ENCODE measurements at regions not wholly inside any gene's neighbourhood (a gene's known extent, or its start where the extent isn't known, plus 50 kb on each side); places are given as distances from the start of the nearest gene placed in this dataset.

- no peaks in the 10 kb centered on the region for H3K9me3 Mint-ChIP-seq (ENCODE audit: unreplicated experiment)
- Histone ChIP-seq H3K36me3 (ENCODE audit: insufficient read depth, low read length) (no peaks in the 10 kb centered on the region), H3K27me3 (ENCODE audit: insufficient read depth, low read length) (no peaks in the 10 kb centered on the region), H3K4me1 (ENCODE audit: insufficient read depth, low read length) (no peaks in the 10 kb centered on the region), H3K27ac (ENCODE audit: low read depth, low read length) (no peak overlapping the region), H3K9ac (ENCODE audit: low read length) (no peak overlapping the region), H4K20me1 (ENCODE audit: insufficient read depth, low read length) (no peaks in the 10 kb centered on the region), H3K79me2 (ENCODE audit: insufficient read depth, low read length) (no peaks in the 10 kb centered on the region), H3K4me2 (ENCODE audit: low read length) (no peak overlapping the region), H3K9me3 (ENCODE audit: insufficient read depth, low read depth, low read length) (no peaks in the 10 kb centered on the region), H2AFZ (ENCODE audit: low read depth, low read length) (no peak overlapping the region), H3K4me3 (ENCODE audit: insufficient read depth, low read depth, low read length) (no peak overlapping the region)
- FAIRE-seq (peak; percentile 96), DNase-seq (ENCODE audit: low read depth) (no peak)
- TF ChIP-seq EZH2 (IDR thresholded peaks at IDR 0.05; ENCODE audit: insufficient read depth, low read length) (no peak), CTCF (IDR thresholded peaks at IDR 0.05; ENCODE audit: insufficient read depth, low read depth, low read length) (no peak)
- no peak overlapping the region for H3K27ac Mint-ChIP-seq (ENCODE audit: unreplicated experiment)
- H3K27me3 Mint-ChIP-seq (ENCODE audit: low read depth, unreplicated experiment): no peaks in the 10 kb centered on the region
- no peak overlapping the region for H3K4me3 Mint-ChIP-seq (ENCODE audit: unreplicated experiment)
- H3K4me1 Mint-ChIP-seq (ENCODE audit: low read depth, unreplicated experiment): no peaks in the 10 kb centered on the region
- H3K36me3 Mint-ChIP-seq (ENCODE audit: low read depth, unreplicated experiment): no peaks in the 10 kb centered on the region
These were observed 109.8 kb upstream of the HDX start for GRCh38 chrX:84611843-84612636.

GRCh38 chrX:84634201-84634782 lies 132.0 kb upstream of the HDX start:
- Mint-ChIP-seq H3K27ac (ENCODE audit: unreplicated experiment) (no peak overlapping the region), H3K36me3 (ENCODE audit: low read depth, unreplicated experiment) (no peaks in the 10 kb centered on the region), H3K4me1 (ENCODE audit: low read depth, unreplicated experiment) (no peaks in the 10 kb centered on the region), H3K4me3 (ENCODE audit: unreplicated experiment) (no peak overlapping the region), H3K9me3 (ENCODE audit: unreplicated experiment) (no peaks in the 10 kb centered on the region), H3K27me3 (ENCODE audit: low read depth, unreplicated experiment) (no peaks in the 10 kb centered on the region)
- no peaks in the 10 kb centered on the region for H3K79me2 ChIP-seq (ENCODE audit: insufficient read depth, low read length)
- no peak for FAIRE-seq
- no peak overlapping the region for H3K4me2 ChIP-seq (ENCODE audit: low read length)
- no peak overlapping the region for H3K9ac ChIP-seq (ENCODE audit: low read length)
- no peak overlapping the region for H3K27ac ChIP-seq (ENCODE audit: low read depth, low read length)
- H3K27me3 ChIP-seq (ENCODE audit: insufficient read depth, low read length): no peaks in the 10 kb centered on the region
- no peak for DNase-seq (ENCODE audit: low read depth)
- H3K9me3 ChIP-seq (ENCODE audit: insufficient read depth, low read depth, low read length): no peaks in the 10 kb centered on the region
- TF ChIP-seq EZH2 (IDR thresholded peaks at IDR 0.05; ENCODE audit: insufficient read depth, low read length): no peak
- TF ChIP-seq CTCF (IDR thresholded peaks at IDR 0.05; ENCODE audit: insufficient read depth, low read depth, low read length): no peak
- no peak overlapping the region for H3K4me3 ChIP-seq (ENCODE audit: insufficient read depth, low read depth, low read length)
- H4K20me1 ChIP-seq (ENCODE audit: insufficient read depth, low read length): no peaks in the 10 kb centered on the region
- H3K4me1 ChIP-seq (ENCODE audit: insufficient read depth, low read length): no peaks in the 10 kb centered on the region
- H2AFZ ChIP-seq (ENCODE audit: low read depth, low read length): no peak overlapping the region
- no peaks in the 10 kb centered on the region for H3K36me3 ChIP-seq (ENCODE audit: insufficient read depth, low read length)

- no peaks in the 10 kb centered on the region for H4K20me1 ChIP-seq (ENCODE audit: insufficient read depth, low read length)
- no peak overlapping the region for H3K4me2 ChIP-seq (ENCODE audit: low read length)
- H3K4me3 Mint-ChIP-seq (ENCODE audit: unreplicated experiment): no peak overlapping the region
- H3K9ac ChIP-seq (ENCODE audit: low read length): no peak overlapping the region
- H3K79me2 ChIP-seq (ENCODE audit: insufficient read depth, low read length): no peaks in the 10 kb centered on the region
- no peaks in the 10 kb centered on the region for H3K9me3 Mint-ChIP-seq (ENCODE audit: unreplicated experiment)
- H3K4me3 ChIP-seq (ENCODE audit: insufficient read depth, low read depth, low read length): no peak overlapping the region
- H3K9me3 ChIP-seq (ENCODE audit: insufficient read depth, low read depth, low read length): no peaks in the 10 kb centered on the region
- H2AFZ ChIP-seq (ENCODE audit: low read depth, low read length): no peak overlapping the region
- no peak for TF ChIP-seq CTCF (IDR thresholded peaks at IDR 0.05; ENCODE audit: insufficient read depth, low read depth, low read length)
- DNase-seq (ENCODE audit: low read depth) (no peak), FAIRE-seq (peak; percentile 78)
- H3K27ac ChIP-seq (ENCODE audit: low read depth, low read length): no peak overlapping the region
- no peaks in the 10 kb centered on the region for H3K36me3 ChIP-seq (ENCODE audit: insufficient read depth, low read length)
- no peaks in the 10 kb centered on the region for H3K27me3 ChIP-seq (ENCODE audit: insufficient read depth, low read length)
- H3K27me3 Mint-ChIP-seq (ENCODE audit: low read depth, unreplicated experiment): no peaks in the 10 kb centered on the region
- H3K4me1 ChIP-seq (ENCODE audit: insufficient read depth, low read length): no peaks in the 10 kb centered on the region
- H3K27ac Mint-ChIP-seq (ENCODE audit: unreplicated experiment): no peak overlapping the region
- no peaks in the 10 kb centered on the region for H3K4me1 Mint-ChIP-seq (ENCODE audit: low read depth, unreplicated experiment)
- H3K36me3 Mint-ChIP-seq (ENCODE audit: low read depth, unreplicated experiment): no peaks in the 10 kb centered on the region
These were observed 163.8 kb upstream of the HDX start for GRCh38 chrX:84666086-84666485.

Data from astrocyte (in vitro differentiated cells and primary cell).